ENCODE measurements at regions not wholly inside any gene's neighbourhood (a gene's known extent, or its start where the extent isn't known, plus 50 kb on each side); places are given as distances from the start of the nearest gene placed in this dataset.

DNA sequence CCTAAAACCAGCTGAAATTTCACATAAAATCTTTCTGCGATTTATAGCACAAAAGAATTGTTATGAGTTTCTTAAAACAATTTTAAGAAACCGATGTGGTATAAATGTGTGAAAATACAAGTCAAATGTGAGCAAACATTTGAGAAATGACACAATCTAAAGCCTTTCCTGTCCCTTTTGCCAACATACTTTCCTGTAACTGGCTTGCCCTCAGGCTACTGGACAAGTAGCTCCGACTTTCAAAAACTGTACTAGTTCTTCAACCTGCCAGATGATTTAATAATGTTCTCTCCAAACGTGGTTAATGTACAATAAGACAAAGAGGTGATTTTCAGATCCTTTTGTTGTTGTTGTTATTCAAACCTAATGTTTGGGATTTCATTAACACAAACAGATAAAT is 105.9 kb upstream of the ARHGEF26 start:
- intact Hi-C loops (cut with DNase I), result loop anchor here (10.0 kb wide), 1 partner anchor 239 kb away; no protein-coding TSS in a partner anchor
- DNase-seq (ENCODE audit: low spot score) (no peak), ATAC-seq (no peak)

- intact Hi-C loops (cut with DNase I), result loop anchor here (10.0 kb wide), 1 partner anchor 237 kb away; no protein-coding TSS in a partner anchor
- no peak for DNase-seq (ENCODE audit: low spot score)
- no peak for ATAC-seq
Observed at GRCh38 chr3:154018100-154018696, 103.0 kb upstream of the ARHGEF26 start.

DNA sequence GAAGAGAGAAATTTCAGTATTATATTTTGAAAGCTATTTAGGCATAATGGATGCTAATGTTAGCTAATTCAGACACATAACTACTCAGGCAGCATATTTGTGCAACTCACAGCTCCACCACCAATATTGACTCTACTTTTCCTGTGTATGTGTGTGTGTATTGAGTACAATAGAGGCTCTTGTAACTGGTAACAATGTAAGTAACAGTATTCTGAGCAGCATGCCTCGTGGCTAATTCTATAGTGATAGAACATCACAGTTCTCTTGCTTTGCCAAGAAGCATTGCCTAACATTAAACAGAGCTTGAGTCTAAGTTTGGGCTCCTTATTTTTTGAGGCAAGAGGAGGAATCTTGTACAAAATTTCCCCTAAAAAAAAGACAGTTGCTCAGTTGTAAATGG is 98.6 kb upstream of the ARHGEF26 start:
- DNase-seq (ENCODE audit: low spot score), result no peak
- intact Hi-C loops (cut with DNase I), result no loop called here

DNA sequence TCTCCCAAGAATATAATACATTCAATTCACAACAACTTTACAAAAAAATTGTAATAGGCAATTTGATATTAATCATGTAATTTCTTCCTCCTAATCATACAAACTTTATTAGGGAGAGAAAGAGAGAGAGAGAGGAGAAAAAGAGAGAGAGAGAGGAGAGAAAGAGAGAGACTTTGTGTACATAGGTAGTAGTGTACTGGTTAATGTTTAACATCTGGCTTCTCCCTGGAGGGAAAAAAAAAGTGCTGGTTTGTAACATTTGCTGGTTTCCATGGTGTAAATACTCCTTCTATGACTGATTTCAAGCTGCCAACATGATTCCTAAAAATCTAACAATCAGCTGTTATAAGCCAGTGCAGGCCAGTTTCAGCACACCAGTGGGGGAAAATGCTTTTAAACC is 98.0 kb upstream of the ARHGEF26 start:
- DNase-seq (ENCODE audit: low spot score) (no peak), ATAC-seq (peak; percentile 85)
- intact Hi-C loops (cut with DNase I), result no loop called here

More for the DNA sequence above, 98.6 kb upstream of the ARHGEF26 start:
- ATAC-seq, result peak; percentile 80

DNA sequence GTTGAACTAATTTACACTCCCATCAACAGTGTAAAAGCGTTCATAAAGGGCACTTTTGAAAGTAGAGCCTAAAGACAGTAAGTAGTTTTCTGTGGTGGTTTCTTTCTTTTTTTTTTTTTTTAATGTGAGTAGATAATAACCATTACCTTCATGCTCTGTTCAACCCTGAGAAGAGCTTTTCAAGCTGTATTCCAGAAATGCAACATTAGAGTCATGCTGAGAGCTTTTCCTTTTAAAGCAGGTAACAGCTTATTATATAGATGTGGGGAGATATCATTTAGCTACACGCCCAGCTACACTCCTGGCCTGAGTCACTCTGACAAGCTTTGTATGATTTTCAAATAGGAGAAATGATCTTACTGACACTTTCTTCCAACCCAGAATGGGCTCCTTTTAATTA is 96.2 kb upstream of the ARHGEF26 start:
- DNase-seq (ENCODE audit: low spot score) (no peak), ATAC-seq (no peak)
- intact Hi-C loops (cut with DNase I), result no loop called here

- ATAC-seq, result no peak
- intact Hi-C loops (cut with DNase I), result no loop called here
- DNase-seq (ENCODE audit: low spot score), result no peak
Observed at GRCh38 chr3:154029926-154030325, 91.3 kb upstream of the ARHGEF26 start.

DNA sequence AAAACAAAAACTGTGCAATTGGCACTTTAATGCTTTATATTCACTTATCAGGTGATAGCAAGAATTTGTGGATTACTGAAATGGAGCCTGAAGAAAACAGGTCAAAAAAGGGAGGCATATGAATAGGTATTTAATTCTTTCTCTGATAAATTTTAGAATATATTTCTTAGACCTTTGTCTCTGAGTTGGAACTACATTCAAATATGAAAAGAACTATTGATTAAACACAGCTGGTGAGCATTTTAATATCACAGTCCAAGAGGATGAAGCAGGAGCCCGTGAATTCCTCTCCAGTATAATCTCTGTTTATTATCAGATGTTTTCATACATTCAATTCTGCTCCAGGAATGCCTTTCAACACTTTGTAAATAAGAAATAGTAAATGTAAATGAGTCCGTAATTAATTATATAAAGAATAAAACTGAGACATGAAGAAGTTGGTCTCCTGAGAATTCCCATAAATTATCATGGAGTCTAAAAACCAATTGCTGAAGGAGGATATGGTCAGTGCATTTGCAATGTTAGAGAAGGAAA is 86.3 kb upstream of the ARHGEF26 start:
- intact Hi-C loops (cut with DNase I), result no loop called here
- DNase-seq (ENCODE audit: low spot score) (no peak), ATAC-seq (no peak)

GRCh38 chr3:154040283-154040682 is 80.9 kb upstream of the ARHGEF26 start:
- ATAC-seq (no peak), DNase-seq (ENCODE audit: low spot score) (no peak)
- intact Hi-C loops (cut with DNase I), result no loop called here

DNA sequence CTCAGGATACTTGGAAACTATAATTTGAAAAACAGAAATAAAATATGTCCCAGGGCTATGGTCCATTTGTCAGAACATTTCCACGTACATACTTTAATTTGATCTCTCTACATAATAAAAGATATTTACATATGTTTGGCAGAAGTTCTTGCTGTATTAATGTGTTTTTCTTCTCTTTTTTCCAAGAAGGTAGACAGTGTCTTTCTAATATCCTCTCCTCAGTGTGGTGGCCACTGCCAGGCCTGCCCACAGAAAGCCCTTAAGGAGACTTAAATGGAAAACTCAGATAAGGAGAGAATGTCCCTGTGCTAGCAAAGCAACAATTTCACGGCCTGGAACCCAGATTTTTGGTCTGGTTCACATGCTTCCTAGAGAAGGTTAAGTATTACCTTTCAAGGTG is 76.5 kb upstream of the ARHGEF26 start:
- intact Hi-C loops (cut with DNase I), result no loop called here
- ATAC-seq (no peak), DNase-seq (ENCODE audit: low spot score) (no peak)

DNA sequence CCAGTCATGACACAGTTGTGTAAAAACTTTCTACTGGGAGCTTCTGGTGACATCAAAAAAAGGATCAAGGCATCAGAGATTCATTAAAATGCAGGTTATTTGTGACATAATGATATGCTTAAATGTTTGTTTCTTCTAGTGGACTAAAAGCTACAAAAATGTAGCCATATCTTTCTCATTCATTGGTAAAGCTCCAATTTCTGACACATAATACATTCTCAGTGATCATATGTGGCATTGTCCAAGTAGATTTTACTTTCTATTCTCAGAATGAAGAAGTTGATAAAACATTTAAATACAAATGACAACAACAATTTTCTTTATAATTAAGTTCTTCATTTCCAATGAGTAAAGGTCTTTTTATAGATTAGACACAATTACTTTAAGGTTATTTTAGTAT is 71.0 kb upstream of the ARHGEF26 start:
- no peak for DNase-seq (ENCODE audit: low spot score)
- intact Hi-C loops (cut with DNase I), result no loop called here
- ATAC-seq, result no peak

- no peak for DNase-seq (ENCODE audit: low spot score)
- ATAC-seq, result no peak
- intact Hi-C loops (cut with DNase I), result no loop called here
Observed at GRCh38 chr3:154050766-154051165, 70.4 kb upstream of the ARHGEF26 start.

- intact Hi-C loops (cut with DNase I), result no loop called here
- DNase-seq (ENCODE audit: low spot score), result no peak
- peak; percentile 40 for ATAC-seq
Observed at GRCh38 chr3:154059833-154060232, 61.4 kb upstream of the ARHGEF26 start.

DNA sequence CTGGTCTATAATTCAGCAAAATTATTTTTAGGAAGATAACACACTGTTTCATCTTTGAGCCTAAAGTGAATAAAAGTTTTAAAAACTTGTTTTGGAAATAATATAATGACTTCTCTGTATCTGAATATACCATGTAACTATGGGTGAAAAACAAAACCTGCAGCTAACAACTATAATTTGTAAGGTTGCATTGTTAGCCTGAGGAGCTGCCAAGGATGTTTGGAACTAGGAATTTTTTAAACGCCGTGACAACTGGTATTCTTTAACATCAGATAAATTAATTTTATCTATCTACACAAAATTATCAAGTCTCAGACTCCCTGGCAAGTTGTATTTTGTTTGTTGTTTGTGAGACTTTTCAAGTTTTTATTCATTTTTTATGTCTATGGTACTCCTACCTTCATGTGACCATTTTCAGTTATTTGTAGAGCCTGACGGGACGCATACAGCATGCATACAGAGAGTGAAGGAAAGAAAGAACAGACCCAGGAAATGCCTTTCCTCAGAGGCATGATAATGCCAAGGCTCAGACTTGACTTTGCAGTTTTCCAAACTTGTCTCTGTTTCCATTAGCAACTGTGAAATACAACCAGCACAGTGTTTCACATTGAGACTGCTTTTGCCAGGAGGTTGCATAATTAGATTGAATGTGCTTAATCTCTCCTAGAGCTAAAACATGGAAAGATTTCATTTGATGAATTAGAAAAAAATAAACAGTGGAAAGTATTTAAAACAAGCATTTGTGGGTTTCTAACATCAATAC is 60.8 kb upstream of the ARHGEF26 start:
- peak; percentile 96 for ATAC-seq
- DNase-seq (ENCODE audit: low spot score), result no peak

DNA sequence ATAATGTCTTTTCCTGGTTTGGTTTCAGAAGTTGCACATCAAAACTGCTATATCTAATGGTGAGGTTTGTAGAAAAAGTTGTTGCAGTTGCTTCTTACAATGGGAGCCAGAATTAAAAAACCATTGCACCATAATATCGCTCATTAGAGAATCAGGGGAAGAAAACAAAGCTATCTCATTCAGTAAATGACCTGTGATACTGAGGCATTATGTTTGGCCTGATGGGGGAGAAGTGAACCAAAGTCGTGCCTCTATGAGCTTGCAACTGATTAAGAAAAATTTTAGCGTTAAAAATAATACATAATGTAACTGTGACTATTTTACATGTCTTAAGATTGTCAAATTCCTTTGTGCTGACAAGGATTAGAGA is 60.2 kb upstream of the ARHGEF26 start:
- intact Hi-C loops (cut with DNase I), result no loop called here

More for the DNA sequence above, 60.8 kb upstream of the ARHGEF26 start:
- intact Hi-C loops (cut with DNase I), result no loop called here

GRCh38 chr3:154062513-154062912 is 58.7 kb upstream of the ARHGEF26 start:
- intact Hi-C loops (cut with DNase I), result no loop called here
- no peak for DNase-seq (ENCODE audit: low spot score)
- no peak for ATAC-seq

More for the DNA sequence above, 60.2 kb upstream of the ARHGEF26 start:
- no peak for DNase-seq (ENCODE audit: low spot score)
- ATAC-seq, result peak; percentile 83

DNA sequence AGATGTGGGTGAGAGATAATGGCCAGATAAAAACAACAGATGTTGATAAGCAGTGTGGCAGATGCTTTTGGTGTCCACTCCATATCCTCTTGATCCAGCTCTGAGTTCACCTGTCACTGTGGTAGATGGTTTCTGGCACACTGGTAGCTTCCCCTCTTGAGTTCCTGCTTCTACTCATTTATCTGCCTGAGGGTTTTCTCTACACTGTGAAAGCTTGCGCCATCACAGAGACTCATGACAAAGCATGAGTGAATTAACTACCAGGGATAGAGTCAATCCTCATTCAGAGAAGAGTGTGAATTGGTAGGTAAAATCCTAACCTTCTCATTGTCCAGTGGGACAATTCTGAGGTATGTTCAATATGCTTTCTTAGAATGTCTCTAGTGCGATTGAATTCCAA is 50.0 kb upstream of the ARHGEF26 start:
- intact Hi-C loops (cut with DNase I), result no loop called here
- DNase-seq (ENCODE audit: low spot score) (no peak), ATAC-seq (no peak)
